ENCODE measurements at regions not wholly inside any gene's neighbourhood (a gene's known extent, or its start where the extent isn't known, plus 50 kb on each side); places are given as distances from the start of the nearest gene placed in this dataset. TPM values are rescaled to one million over a fixed set of nuclear protein-coding genes. Genes with fewer than 3 reads are reported as not detected.

GRCh38 chr4:112994732-112995464 lies 54.6 kb upstream of the ANK2 start:
- no peak for ATAC-seq (ENCODE audit: low read depth)
- H3K4me3 Mint-ChIP-seq: no peak overlapping the region

More at GRCh38 chr4:112994732-112995464, 54.6 kb upstream of the ANK2 start:
- intact Hi-C loops (cut with micrococcal nuclease): no loop called here
- Histone ChIP-seq H3K27me3 (replicated peaks in 1 of 4; ENCODE audit: control extremely low read depth in 1 of 4, control insufficient read depth in 3 of 4, insufficient read depth in 4 of 4, low read length in 3 of 4) (no peaks in the 10 kb centered on the region), H2AFZ (ENCODE audit: insufficient read depth, low read depth, low read length, poor library complexity, severe bottlenecking) (no peak overlapping the region), H3K27ac (ENCODE audit: low read length in 2 of 2) (no peak overlapping the region), H3K4me2 (replicated peaks; ENCODE audit: low read depth, low read length, poor library complexity, severe bottlenecking) (no peak overlapping the region), H3K36me3 (replicated peaks in 1 of 2; ENCODE audit: control extremely low read depth in 1 of 2, control insufficient read depth in 1 of 2, extremely low read depth in 1 of 2, insufficient read depth in 2 of 2, low read length in 1 of 2) (no peaks in the 10 kb centered on the region), H3K4me1 (ENCODE audit: control insufficient read depth in 2 of 2, insufficient read depth in 2 of 2, low read length in 2 of 2) (no peaks in the 10 kb centered on the region), H3K9me3 (ENCODE audit: control extremely low read depth in 1 of 3, control insufficient read depth in 2 of 3, insufficient read depth in 1 of 3, low read length in 2 of 3) (no peaks in the 10 kb centered on the region), H3K4me3 (ENCODE audit: control extremely low read depth in 1 of 5, extremely low read depth in 1 of 5, insufficient read depth in 1 of 5, low read depth in 2 of 5, low read length in 4 of 5) (no peak overlapping the region), H3K79me2 (ENCODE audit: control insufficient read depth, insufficient read depth, low read length) (no peaks in the 10 kb centered on the region), H4K20me1 (ENCODE audit: control insufficient read depth, insufficient read depth, low read length, poor library complexity, severe bottlenecking) (no peaks in the 10 kb centered on the region), H3K9ac (ENCODE audit: low read length) (no peak overlapping the region)
- peaks cover 4% of the 10 kb centered on the region for H3K9me3 Mint-ChIP-seq (ENCODE audit: insufficient read depth)
- DNase-seq: no peak
- CTCF ChIA-PET: no interaction called here
- peaks cover 2% of the 10 kb centered on the region for H3K27me3 Mint-ChIP-seq
- POLR2A ChIA-PET: no interaction called here
- H3K4me1 Mint-ChIP-seq: no peaks in the 10 kb centered on the region
- H3K27ac Mint-ChIP-seq: no peak overlapping the region
- no CpG with 5 or more reads among the region's 3 CpGs for WGBS (ENCODE audit: insufficient coverage)
- TF ChIP-seq EZH2 (IDR thresholded peaks at IDR 0.05; ENCODE audit: borderline replicate concordance, insufficient read depth, low read depth, low read length, poor library complexity, severe bottlenecking) (no peak), CTCF (IDR thresholded peaks at IDR 0.05) (no peak)

Small RNA genes lying in the stretch of these regions (small RNA-seq; reads per million reads assigned to genes)
- gene AC017007.1 (ENCODE audit: insufficient read length, low read depth, low replicate concordance) (not detected), gene RF00019 (ENCODE audit: insufficient read length, low read depth, low replicate concordance) (not detected)

Measured in B cell (primary cell).